ENCODE measurements at regions not wholly inside any gene's neighbourhood (a gene's known extent, or its start where the extent isn't known, plus 50 kb on each side); places are given as distances from the start of the nearest gene placed in this dataset.

DNA sequence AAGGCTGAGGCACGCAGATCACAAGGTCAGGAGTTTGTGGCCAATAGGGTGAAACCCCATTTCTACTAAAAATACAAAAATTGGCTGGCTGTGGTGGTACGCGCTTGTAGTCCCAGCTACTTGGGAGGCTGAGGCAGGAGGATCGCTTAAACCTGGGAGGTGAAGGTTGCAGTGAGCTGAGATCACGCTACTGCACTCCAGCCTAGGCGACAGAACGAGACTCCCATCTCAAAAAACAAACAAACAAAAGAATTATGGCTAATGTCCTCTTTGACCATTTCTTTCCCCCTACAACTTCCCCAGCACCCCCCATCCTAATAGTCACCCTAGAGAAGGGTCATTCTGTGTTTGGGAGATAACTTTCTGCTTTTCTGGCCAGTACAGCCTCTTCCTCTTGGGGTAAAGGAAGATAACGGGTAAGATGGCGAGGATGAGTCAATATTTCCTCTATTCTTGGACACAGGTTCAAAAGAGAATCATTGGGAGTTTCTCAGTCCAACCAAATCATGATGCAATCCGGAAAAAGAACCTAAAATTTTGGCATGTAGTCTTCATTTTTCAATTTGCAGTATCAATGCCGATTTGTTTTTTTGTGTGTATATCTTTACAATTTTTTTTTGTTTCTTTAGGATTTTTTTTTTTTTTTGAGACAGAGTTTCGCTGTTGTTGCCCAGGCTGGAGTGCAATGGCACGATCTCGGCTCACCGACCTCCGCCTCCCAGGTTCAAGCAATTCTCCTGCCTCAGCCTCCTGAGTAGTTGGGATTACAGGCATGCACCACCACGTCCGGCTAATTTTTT is 107.6 kb upstream of the MED13 start:
- DNase-seq, result no peak
- WGBS, 2 donors, result 90 to 93% methylated on average over 18 of the region's 18 CpGs
- TF ChIP-seq CTCF (IDR thresholded peaks at IDR 0.05), result no peak
- TF ChIP-seq POLR2A (IDR thresholded peaks at IDR 0.05), result no peak
- intact Hi-C loops (cut with DNase I), result no loop called here
- Histone ChIP-seq H3K27me3 (no peaks in the 10 kb centered on the region), H3K36me3 (no peaks in the 10 kb centered on the region), H3K9me3 (no peaks in the 10 kb centered on the region), H3K4me3 (replicated peaks in 1 of 3) (no peak overlapping the region), H3K4me1 (no peaks in the 10 kb centered on the region), H3K27ac (no peak overlapping the region)

GRCh38 chr17:62167076-62167475 is 102.0 kb upstream of the MED13 start:
- Histone ChIP-seq H3K36me3 (no peaks in the 10 kb centered on the region), H3K4me3 (replicated peaks in 1 of 3) (no peak overlapping the region), H3K9me3 (no peaks in the 10 kb centered on the region), H3K27me3 (no peaks in the 10 kb centered on the region), H3K27ac (no peak overlapping the region), H3K4me1 (no peaks in the 10 kb centered on the region)
- 92 to 96% methylated on average over 2 of the region's 2 CpGs for WGBS, 2 donors
- no peak for DNase-seq
- intact Hi-C loops (cut with DNase I), result no loop called here
- TF ChIP-seq POLR2A (IDR thresholded peaks at IDR 0.05), result no peak
- no peak for TF ChIP-seq CTCF (IDR thresholded peaks at IDR 0.05)

DNA sequence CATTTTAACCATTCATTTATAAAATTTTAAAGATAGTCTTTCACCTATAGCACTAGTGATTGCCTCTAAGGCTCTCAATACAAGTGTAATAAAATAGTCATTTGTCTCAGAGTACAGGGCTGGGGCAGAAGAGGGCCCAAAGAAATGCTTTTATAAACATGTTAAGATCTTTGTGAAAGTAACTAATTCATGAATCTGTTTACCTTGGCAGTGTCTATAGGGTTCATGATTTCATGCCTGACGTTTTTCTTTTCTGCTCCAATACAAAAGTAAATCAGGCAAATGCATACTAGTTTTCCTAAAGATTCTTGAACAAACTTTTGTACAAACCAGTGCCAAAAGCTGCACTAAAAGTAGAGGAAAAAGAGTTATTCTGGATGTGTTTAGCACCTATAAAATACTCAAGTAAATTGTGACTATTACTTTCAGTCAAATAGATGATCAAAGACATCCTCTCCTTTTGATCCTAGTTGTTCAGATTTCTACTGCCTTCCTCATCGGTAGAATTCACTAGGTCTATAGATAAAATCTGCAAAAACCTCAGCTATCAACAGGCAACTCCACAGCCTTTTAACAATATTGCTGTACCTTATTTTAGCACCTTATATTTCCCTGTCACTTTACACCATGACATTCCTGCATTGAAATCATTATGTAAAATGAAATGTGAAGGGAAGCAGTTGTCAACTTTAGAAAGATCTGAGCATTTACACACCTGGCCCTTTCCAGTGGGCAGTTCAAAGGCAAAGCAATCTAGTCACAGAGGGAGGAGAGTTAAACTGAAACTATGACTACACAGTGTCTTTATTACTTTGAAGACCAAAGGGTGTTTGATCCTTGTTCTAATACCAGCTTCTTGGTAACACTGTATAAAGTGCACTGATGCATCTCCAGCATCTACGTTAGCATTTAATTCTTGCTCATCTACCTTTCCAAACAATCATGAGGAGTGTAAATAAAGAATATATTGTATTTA is 100.0 kb upstream of the MED13 start:
- H3K27ac ChIP-seq, result no peak overlapping the region
- TF ChIP-seq CTCF (IDR thresholded peaks at IDR 0.05), result no peak
- no peak for TF ChIP-seq POLR2A (IDR thresholded peaks at IDR 0.05)

DNA sequence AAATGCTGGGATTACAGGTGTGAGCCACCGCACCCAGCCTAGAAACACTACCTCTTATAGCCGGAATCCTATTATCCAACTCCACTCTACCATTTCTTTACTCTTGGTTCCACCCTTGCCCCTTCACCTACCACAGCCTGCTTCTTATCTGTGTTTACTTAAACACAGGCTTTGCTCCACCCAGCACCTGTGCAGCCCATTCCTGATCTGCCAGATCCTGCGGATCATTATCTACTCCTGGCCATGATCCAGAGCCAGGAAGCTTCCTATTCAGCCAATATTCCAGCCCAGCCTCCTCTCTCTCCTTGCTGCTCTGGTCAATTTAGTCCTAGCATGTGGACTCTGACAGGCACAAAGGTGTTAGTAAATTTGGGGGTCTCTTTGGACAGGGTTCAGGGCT is 98.8 kb upstream of the MED13 start:
- H3K27me3 ChIP-seq, result no peaks in the 10 kb centered on the region
- DNase-seq, result no peak
- intact Hi-C loops (cut with DNase I), result no loop called here
- H3K9me3 ChIP-seq, result no peaks in the 10 kb centered on the region
- TF ChIP-seq POLR2A (IDR thresholded peaks at IDR 0.05) (no peak), CTCF (IDR thresholded peaks at IDR 0.05) (no peak)
- WGBS, 2 donors, result 76 to 79% methylated on average over 3 of the region's 3 CpGs
- no peaks in the 10 kb centered on the region for H3K36me3 ChIP-seq
- H3K4me1 ChIP-seq, result no peaks in the 10 kb centered on the region
- H3K4me3 ChIP-seq (replicated peaks in 1 of 3), result no peak overlapping the region
- no peak overlapping the region for H3K27ac ChIP-seq

More for the DNA sequence above, 100.0 kb upstream of the MED13 start:
- H3K4me3 ChIP-seq (replicated peaks in 1 of 3), result no peak overlapping the region
- H3K36me3 ChIP-seq, result no peaks in the 10 kb centered on the region
- no peaks in the 10 kb centered on the region for H3K27me3 ChIP-seq
- H3K9me3 ChIP-seq, result no peaks in the 10 kb centered on the region
- no peak for DNase-seq
- no peaks in the 10 kb centered on the region for H3K4me1 ChIP-seq
- intact Hi-C loops (cut with DNase I), result no loop called here
- 55 to 58% methylated on average over 3 of the region's 3 CpGs for WGBS, 2 donors

GRCh38 chr17:62162898-62163297 is 97.8 kb upstream of the MED13 start:
- WGBS, 2 donors, result 73 to 76% methylated on average over 3 of the region's 3 CpGs
- DNase-seq, result no peak
- Histone ChIP-seq H3K4me3 (replicated peaks in 1 of 3) (no peak overlapping the region), H3K27me3 (no peaks in the 10 kb centered on the region), H3K27ac (no peak overlapping the region), H3K9me3 (no peaks in the 10 kb centered on the region), H3K4me1 (no peaks in the 10 kb centered on the region), H3K36me3 (no peaks in the 10 kb centered on the region)
- intact Hi-C loops (cut with DNase I), result no loop called here
- no peak for TF ChIP-seq CTCF (IDR thresholded peaks at IDR 0.05)
- TF ChIP-seq POLR2A (IDR thresholded peaks at IDR 0.05), result no peak
